ENCODE measurements at regions not wholly inside any gene's neighbourhood (a gene's known extent, or its start where the extent isn't known, plus 50 kb on each side); places are given as distances from the start of the nearest gene placed in this dataset.
"Not testable (repeated sequence)": the region's sequence is repeated elsewhere in the genome, so short reads cannot be mapped to it uniquely, and the experiment has no call there.

- H3K4me3 ChIP-seq = no peak overlapping the region
- intact Hi-C loops (cut with DNase I) = no loop called here
- no peaks in the 10 kb centered on the region for H3K9me3 ChIP-seq
- no peak for DNase-seq
- no peak for ATAC-seq
- no peak for TF ChIP-seq CTCF (IDR thresholded peaks at IDR 0.05)
- TF ChIP-seq POLR2A (IDR thresholded peaks at IDR 0.05) = no peak
- no peaks in the 10 kb centered on the region for H3K27me3 ChIP-seq
- no peaks in the 10 kb centered on the region for H3K4me1 ChIP-seq
- 27 to 46% methylated on average over 5 of the region's 5 CpGs for WGBS, 2 donors
- no peaks in the 10 kb centered on the region for H3K36me3 ChIP-seq (replicated peaks in 1 of 2; ENCODE audit: insufficient read depth in 1 of 2, low read depth in 2 of 2)
- no peak overlapping the region for H3K27ac ChIP-seq
These were observed 895.7 kb downstream of the TMEM121 start for GRCh38 chr14:106422066-106422465.

GRCh38 chr14:106425150-106425549 is 898.8 kb downstream of the TMEM121 start:
- DNase-seq; ATAC-seq; H3K27me3 ChIP-seq; H3K4me1 ChIP-seq; H3K27ac ChIP-seq; H3K4me3 ChIP-seq; H3K9me3 ChIP-seq; H3K36me3 ChIP-seq (replicated peaks in 1 of 2; ENCODE audit: insufficient read depth in 1 of 2, low read depth in 2 of 2); intact Hi-C loops (cut with DNase I): not testable (repeated sequence)
- 40 to 56% methylated on average over 7 of the region's 7 CpGs for WGBS, 2 donors

- intact Hi-C loops (cut with DNase I) = no loop called here
These were observed 910.0 kb downstream of the TMEM121 start for GRCh38 chr14:106436310-106436905.

GRCh38 chr14:106442857-106443256 is 916.5 kb downstream of the TMEM121 start:
- TF ChIP-seq CTCF (IDR thresholded peaks at IDR 0.05) (no peak), POLR2A (IDR thresholded peaks at IDR 0.05) (no peak)
- Histone ChIP-seq H3K27me3 (no peaks in the 10 kb centered on the region), H3K4me3 (no peak overlapping the region), H3K4me1 (no peaks in the 10 kb centered on the region), H3K36me3 (replicated peaks in 1 of 2; ENCODE audit: insufficient read depth in 1 of 2, low read depth in 2 of 2) (no peaks in the 10 kb centered on the region), H3K9me3 (no peaks in the 10 kb centered on the region), H3K27ac (no peak overlapping the region)
- intact Hi-C loops (cut with DNase I) = no loop called here
- 24 to 31% methylated on average over 7 of the region's 7 CpGs for WGBS, 2 donors
- ATAC-seq (no peak), DNase-seq (no peak)

More at GRCh38 chr14:106436310-106436905, 910.0 kb downstream of the TMEM121 start:
- 39 to 42% methylated on average over 13 to 16 of the region's 16 CpGs for WGBS, 2 donors
- no peak overlapping the region for H3K4me3 ChIP-seq
- DNase-seq = peak; percentile 20 to 62 (median 34)
- no peaks in the 10 kb centered on the region for H3K9me3 ChIP-seq
- no peaks in the 10 kb centered on the region for H3K36me3 ChIP-seq (replicated peaks in 1 of 2; ENCODE audit: insufficient read depth in 1 of 2, low read depth in 2 of 2)
- TF ChIP-seq CTCF (IDR thresholded peaks at IDR 0.05) (peak in 4 of 7 experiments; percentile 32 to 48 (median 46)), POLR2A (IDR thresholded peaks at IDR 0.05) (no peak)
- no peaks in the 10 kb centered on the region for H3K4me1 ChIP-seq
- no peak overlapping the region for H3K27ac ChIP-seq
- H3K27me3 ChIP-seq = no peaks in the 10 kb centered on the region
- no peak for ATAC-seq

GRCh38 chr14:106455026-106455425 is 928.6 kb downstream of the TMEM121 start:
- H3K4me1 ChIP-seq = no peaks in the 10 kb centered on the region
- H3K4me3 ChIP-seq = no peak overlapping the region
- H3K27me3 ChIP-seq = no peaks in the 10 kb centered on the region
- no peak overlapping the region for H3K27ac ChIP-seq
- intact Hi-C loops (cut with DNase I) = no loop called here
- TF ChIP-seq CTCF (IDR thresholded peaks at IDR 0.05) (no peak), POLR2A (IDR thresholded peaks at IDR 0.05) (no peak)
- H3K9me3 ChIP-seq = no peaks in the 10 kb centered on the region
- DNase-seq = no peak
- no peaks in the 10 kb centered on the region for H3K36me3 ChIP-seq (replicated peaks in 1 of 2; ENCODE audit: insufficient read depth in 1 of 2, low read depth in 2 of 2)
- WGBS, 2 donors = 38% methylated on average over 3 of the region's 3 CpGs
- ATAC-seq = no peak

Data from body of pancreas (tissue), 4 donors.